Endothelial cell of umbilical vein (primary cell): ENCODE measurements at regions not wholly inside any gene's neighbourhood (a gene's known extent, or its start where the extent isn't known, plus 50 kb on each side); places are given as distances from the start of the nearest gene placed in this dataset.

Experiments used
- BruUV-seq: library from RNA; stranded (reverse); fragments of 400-500 nt; replicated peaks from 2 replicates; lab custom pipeline; 2021; lab: Mats Ljungman, UMichigan
- CTCF ChIA-PET: fragments of 300-600, 350-600 bp; sonication (Branson Sonifier 250); formaldehyde crosslinking; loops from one replicate; lab custom pipeline; 2021; ENCODE audit warnings: antibody characterized with exemption, inconsistent platforms; lab: Charles Lee
- POLR2A ChIA-PET: fragments of 300-600, 350-600 bp; sonication (Branson Sonifier 250); formaldehyde crosslinking; loops from one replicate; lab custom pipeline; 2021; ENCODE audit warnings: antibody characterized with exemption, inconsistent platforms; lab: Charles Lee
- DNase-seq: peaks from one replicate; pipeline ENCODE4 v3.0.0-alpha.2; 2011; ENCODE audit warnings: low read depth, low spot score
- FAIRE-seq: peaks from 2 replicates; lab custom pipeline; 2011; peaks lifted over from hg19 to GRCh38; lab: Jason Lieb, UNC
- H2AFZ ChIP-seq: 2 replicates; pipeline ENCODE4 v1.6.0; 2012; ENCODE audit warnings: low read depth, low read length, control low read depth, inconsistent platforms
- H3K27ac ChIP-seq: 2 replicates; pipeline ENCODE4 v1.5.1; 2011; ENCODE audit warnings: low read depth, mild to moderate bottlenecking, control low read depth, low read length, moderate library complexity; ENCODE audit not compliant: insufficient read depth
- H3K27me3 ChIP-seq, 2 experiments: 2 replicates each; pipeline versions ENCODE4 v1.6.0 to v1.6.1; 2011; ENCODE audit warnings: low read length in 2 of 2, mixed read lengths in 1 of 2; ENCODE audit not compliant: control insufficient read depth in 2 of 2, insufficient read depth in 2 of 2
- H3K36me3 ChIP-seq, 2 experiments: 2 replicates in 1 of 2; 3 replicates in 1 of 2; pipeline ENCODE4 v1.5.1; 2011; ENCODE audit warnings: low read length in 2 of 2, mild to moderate bottlenecking in 1 of 2, moderate library complexity in 1 of 2; ENCODE audit not compliant: control insufficient read depth in 2 of 2, insufficient read depth in 2 of 2; ENCODE audit errors: extremely low read depth in 1 of 2
- H3K4me1 ChIP-seq: 3 replicates; pipeline ENCODE4 v1.5.1; 2011; ENCODE audit warnings: mild to moderate bottlenecking, low read length; ENCODE audit not compliant: control insufficient read depth, insufficient read depth; ENCODE audit errors: extremely low read depth
- H3K4me2 ChIP-seq: 2 replicates; pipeline ENCODE4 v1.6.1; 2011; ENCODE audit warnings: low read length, control low read depth, mixed read lengths; ENCODE audit not compliant: insufficient read depth
- H3K4me3 ChIP-seq, 3 experiments: fragments of 200-600 bp in 1 of 3; sonication (generic), shearing (Covaris generic) in 1 of 3; replicated peaks in 1 of 3; 2 replicates each; pipeline ENCODE4 v1.5.1; 2011 to 2016; ENCODE audit warnings: control low read depth in 3 of 3, low read length in 3 of 3, mild to moderate bottlenecking in 2 of 3, inconsistent platforms in 1 of 3, low read depth in 1 of 3, moderate library complexity in 1 of 3; ENCODE audit not compliant: insufficient read depth in 1 of 3
- H3K79me2 ChIP-seq: 2 replicates; pipeline ENCODE4 v1.6.0; 2012; ENCODE audit warnings: low read length, inconsistent platforms; ENCODE audit not compliant: control insufficient read depth, insufficient read depth
- H3K9ac ChIP-seq: replicated peaks from 2 replicates; pipeline ENCODE3; 2011; ENCODE audit warnings: low read length, control low read depth; ENCODE audit not compliant: insufficient read depth; ENCODE audit errors: extremely low read depth
- H3K9me1 ChIP-seq: replicated peaks from 3 replicates; pipeline ENCODE4 v1.6.0; 2011; ENCODE audit warnings: mild to moderate bottlenecking, low read length; ENCODE audit not compliant: control insufficient read depth, insufficient read depth; ENCODE audit errors: extremely low read depth
- H3K9me3 ChIP-seq: replicated peaks from 2 replicates; pipeline ENCODE4 v1.5.1; 2012; ENCODE audit warnings: low read length, inconsistent platforms; ENCODE audit not compliant: control insufficient read depth, insufficient read depth
- H4K20me1 ChIP-seq: replicated peaks from 2 replicates; pipeline ENCODE3; 2011; ENCODE audit warnings: mild to moderate bottlenecking, low read length; ENCODE audit not compliant: control insufficient read depth, insufficient read depth; ENCODE audit errors: extremely low read depth
- EZH2 ChIP-seq: IDR thresholded peaks from 2 replicates; pipeline ENCODE4 v1.6.1; 2012; ENCODE audit warnings: borderline replicate concordance, low read depth, mild to moderate bottlenecking, moderate library complexity, low read length, inconsistent platforms; ENCODE audit not compliant: severe bottlenecking
- FOS ChIP-seq: IDR thresholded peaks from 2 replicates; pipeline ENCODE4 v1.6.1; 2011; ENCODE audit warnings: mild to moderate bottlenecking, low read length, moderate library complexity, borderline replicate concordance; ENCODE audit not compliant: insufficient read depth
- GATA2 ChIP-seq: IDR thresholded peaks from 2 replicates; pipeline ENCODE4 v1.7.0; 2011; ENCODE audit warnings: low read depth, mild to moderate bottlenecking, moderate library complexity, mixed read lengths, low read length; ENCODE audit not compliant: insufficient read length, insufficient read depth
- JUN ChIP-seq: IDR thresholded peaks from 2 replicates; pipeline ENCODE4 v1.6.1; 2011; ENCODE audit warnings: borderline replicate concordance, low read depth; ENCODE audit not compliant: insufficient read length, insufficient read depth
- MYC ChIP-seq: IDR thresholded peaks from one replicate; pipeline ENCODE4 v1.6.1; 2011; ENCODE audit warnings: mild to moderate bottlenecking, low read depth, low read length
- POLR2A ChIP-seq: IDR thresholded peaks from 2 replicates; pipeline ENCODE4 v1.6.1; 2012; ENCODE audit warnings: low read depth, mild to moderate bottlenecking, control low read depth, low read length
- POLR2AphosphoS5 ChIP-seq: IDR thresholded peaks from 2 replicates; pipeline ENCODE4 v1.6.1; 2012; ENCODE audit warnings: low read depth, mild to moderate bottlenecking, control low read depth, low read length, moderate library complexity; ENCODE audit not compliant: insufficient read depth
- dilution Hi-C: fragments of 300-500 bp; cut with MboI; formaldehyde crosslinking; loops from one replicate; pipeline ENCODE4 v1.15.0; 2019; ENCODE audit warnings: low sequenced_read_pairs; ENCODE audit not compliant: extremely low pct_ligation_motif_present
- intact Hi-C: fragments of 100-400 bp; cut with micrococcal nuclease; formaldehyde crosslinking; loops from one replicate; pipeline ENCODE4 v1.10.0; 2022
- TF ChIP-seq, protein P1 (sequence below): IDR thresholded peaks from 2 replicates; pipeline ENCODE4 v1.6.1; 2011; ENCODE audit not compliant: insufficient read depth, insufficient read length
- TF ChIP-seq, protein P2 (sequence below), 2 donors: IDR thresholded peaks; 1 replicate in 1 of 2; 2 replicates in 1 of 2; pipeline ENCODE4 v1.5.1; 2011; ENCODE audit warnings: low read length in 2 of 2, mild to moderate bottlenecking in 2 of 2, moderate library complexity in 2 of 2, control low read depth in 1 of 2, inconsistent platforms in 1 of 2, low read depth in 1 of 2; ENCODE audit not compliant: insufficient read depth in 1 of 2; ENCODE audit errors: extremely low read depth in 1 of 2

DNA sequence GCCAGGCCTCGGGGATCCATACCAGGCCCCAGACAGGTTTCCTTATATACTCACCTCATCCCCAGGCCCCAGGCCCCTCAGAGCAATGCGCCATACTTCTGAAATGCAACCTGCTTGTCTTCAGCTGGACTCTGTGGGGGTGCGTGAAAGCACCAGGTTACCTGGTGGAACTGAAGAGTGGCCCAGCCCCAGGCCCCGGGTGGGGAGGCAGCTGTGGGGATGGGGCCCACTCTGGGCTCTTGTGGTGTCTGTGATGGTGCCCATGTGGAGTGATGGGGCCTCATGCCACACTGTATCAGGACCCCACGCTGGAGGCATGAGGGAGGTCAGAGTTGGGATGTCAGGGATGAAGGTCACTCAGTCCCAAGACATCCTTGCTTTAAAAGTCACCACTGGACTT lies 999.0 kb downstream of the BRD1 start:
- CTCF ChIA-PET, result no interaction called here

More for the DNA sequence above, 999.0 kb downstream of the BRD1 start:
- Histone ChIP-seq H3K27ac (no peak overlapping the region), H3K9me3 (peaks cover 17% of the 10 kb centered on the region), H3K27me3 (no peaks in the 10 kb centered on the region), H3K9ac (no peak overlapping the region), H3K79me2 (no peaks in the 10 kb centered on the region), H3K4me2 (no peak overlapping the region), H3K4me3 (no peak overlapping the region), H3K36me3 (no peaks in the 10 kb centered on the region), H4K20me1 (no peaks in the 10 kb centered on the region), H3K9me1 (no peaks in the 10 kb centered on the region), H2AFZ (no peak overlapping the region), H3K4me1 (no peaks in the 10 kb centered on the region)
- POLR2A ChIA-PET, result no interaction called here
- DNase-seq, result no peak
- dilution Hi-C loops, result no loop called here
- TF ChIP-seq, protein P1, sequence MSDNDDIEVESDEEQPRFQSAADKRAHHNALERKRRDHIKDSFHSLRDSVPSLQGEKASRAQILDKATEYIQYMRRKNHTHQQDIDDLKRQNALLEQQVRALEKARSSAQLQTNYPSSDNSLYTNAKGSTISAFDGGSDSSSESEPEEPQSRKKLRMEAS, result no peak
- TF ChIP-seq GATA2, result no peak
- no peak for TF ChIP-seq POLR2AphosphoS5
- no peak for TF ChIP-seq MYC
- TF ChIP-seq FOS, result no peak
- no peak for TF ChIP-seq EZH2
- TF ChIP-seq POLR2A, result no peak
- TF ChIP-seq, protein P2, sequence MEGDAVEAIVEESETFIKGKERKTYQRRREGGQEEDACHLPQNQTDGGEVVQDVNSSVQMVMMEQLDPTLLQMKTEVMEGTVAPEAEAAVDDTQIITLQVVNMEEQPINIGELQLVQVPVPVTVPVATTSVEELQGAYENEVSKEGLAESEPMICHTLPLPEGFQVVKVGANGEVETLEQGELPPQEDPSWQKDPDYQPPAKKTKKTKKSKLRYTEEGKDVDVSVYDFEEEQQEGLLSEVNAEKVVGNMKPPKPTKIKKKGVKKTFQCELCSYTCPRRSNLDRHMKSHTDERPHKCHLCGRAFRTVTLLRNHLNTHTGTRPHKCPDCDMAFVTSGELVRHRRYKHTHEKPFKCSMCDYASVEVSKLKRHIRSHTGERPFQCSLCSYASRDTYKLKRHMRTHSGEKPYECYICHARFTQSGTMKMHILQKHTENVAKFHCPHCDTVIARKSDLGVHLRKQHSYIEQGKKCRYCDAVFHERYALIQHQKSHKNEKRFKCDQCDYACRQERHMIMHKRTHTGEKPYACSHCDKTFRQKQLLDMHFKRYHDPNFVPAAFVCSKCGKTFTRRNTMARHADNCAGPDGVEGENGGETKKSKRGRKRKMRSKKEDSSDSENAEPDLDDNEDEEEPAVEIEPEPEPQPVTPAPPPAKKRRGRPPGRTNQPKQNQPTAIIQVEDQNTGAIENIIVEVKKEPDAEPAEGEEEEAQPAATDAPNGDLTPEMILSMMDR (IDR thresholded peaks at IDR 0.05; ENCODE audit: extremely low read depth in 1 of 2, insufficient read depth in 1 of 2, low read depth in 1 of 2, low read length in 2 of 2), result no peak
- no peak for TF ChIP-seq JUN
- FAIRE-seq, result no peak
- BruUV-seq, result no TSS peak
- intact Hi-C loops, result no loop called here
